GDM1 (cell line): ENCODE measurements at regions not wholly inside any gene's neighbourhood (a gene's known extent, or its start where the extent isn't known, plus 50 kb on each side); places are given as distances from the start of the nearest gene placed in this dataset.

Experiments
- DNase-seq: peaks from one replicate; lab custom pipeline; 2025; lab: John Stamatoyannopoulos, UW

- no peak for DNase-seq
Measured at GRCh38 chr1:14302025-14302424, 296.5 kb upstream of the KAZN start.

GRCh38 chr1:14303011-14303410, 295.5 kb upstream of the KAZN start:
- no peak for DNase-seq

GRCh38 chr1:14304381-14304865, 294.1 kb upstream of the KAZN start:
- DNase-seq: no peak

DNA sequence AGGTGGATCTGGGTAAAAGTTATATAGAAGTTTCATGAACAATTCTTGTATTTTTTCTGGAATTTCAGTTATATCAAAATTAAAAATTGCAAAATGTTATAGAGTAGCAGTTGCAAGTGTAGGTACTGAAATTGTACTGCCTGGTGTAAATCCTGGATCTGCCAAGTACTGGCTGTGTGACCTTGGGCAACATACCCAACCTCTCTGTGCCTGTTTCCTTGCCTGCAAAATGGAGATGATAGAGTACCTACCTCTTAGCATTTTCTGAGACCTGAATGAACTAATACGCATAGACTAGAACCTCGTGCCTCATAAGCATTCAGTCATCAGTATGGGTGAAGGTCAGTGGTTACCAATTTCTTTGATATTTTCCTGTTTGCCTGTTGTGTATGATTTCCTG, 290.0 kb upstream of the KAZN start:
- no peak for DNase-seq

DNA sequence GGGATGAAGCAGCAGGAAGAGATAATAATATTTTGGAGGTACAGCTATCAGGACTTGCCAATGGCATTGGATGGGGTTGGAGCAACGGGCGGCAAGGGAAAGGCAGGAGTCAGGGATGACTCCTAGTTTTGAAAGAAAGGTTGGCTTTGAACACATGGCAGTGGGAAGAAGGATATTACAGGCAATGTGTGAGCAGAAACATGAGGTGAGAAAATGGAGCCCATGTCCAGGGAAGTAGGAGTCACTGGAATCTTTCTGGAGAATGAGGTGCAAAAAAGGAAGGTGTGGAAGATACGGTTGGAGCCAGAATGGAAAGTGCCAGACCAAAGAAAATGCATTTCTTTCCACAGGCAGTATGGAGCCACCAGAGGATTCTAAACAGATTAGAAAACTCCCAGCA, 288.5 kb upstream of the KAZN start:
- no peak for DNase-seq

GRCh38 chr1:14310476-14310875, 288.0 kb upstream of the KAZN start:
- no peak for DNase-seq

DNA sequence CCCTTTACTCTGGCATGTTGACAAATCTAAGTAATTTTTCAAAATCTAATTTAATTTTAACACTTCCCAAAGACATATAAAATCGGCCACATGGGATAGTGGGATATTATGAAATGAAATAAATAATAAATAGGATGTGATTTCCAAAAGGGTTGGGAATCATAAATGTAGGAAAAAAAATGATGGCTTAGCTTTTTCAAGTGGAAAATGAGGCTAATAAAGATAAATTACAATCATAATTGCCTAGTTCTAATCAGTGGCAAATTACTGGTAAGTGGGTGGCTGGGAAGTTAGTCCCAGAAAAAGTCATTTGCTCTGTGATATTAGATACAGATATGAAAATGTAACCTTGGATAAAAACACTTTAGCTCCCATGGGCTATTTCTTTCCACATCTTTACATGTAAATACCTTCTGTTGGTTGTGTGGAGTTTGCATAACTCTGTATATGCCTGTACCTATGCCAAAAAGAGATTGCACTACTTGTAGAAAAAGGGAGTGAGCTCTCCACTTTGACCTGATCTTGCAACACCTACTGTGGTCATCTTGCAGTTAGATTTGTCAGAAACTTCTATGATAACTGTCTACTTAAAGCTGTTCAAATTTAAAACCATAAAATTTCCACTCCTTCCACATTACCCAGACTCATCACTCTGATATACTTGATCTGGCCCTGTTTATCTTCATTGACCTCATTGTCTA, 284.6 kb upstream of the KAZN start:
- no peak for DNase-seq

DNA sequence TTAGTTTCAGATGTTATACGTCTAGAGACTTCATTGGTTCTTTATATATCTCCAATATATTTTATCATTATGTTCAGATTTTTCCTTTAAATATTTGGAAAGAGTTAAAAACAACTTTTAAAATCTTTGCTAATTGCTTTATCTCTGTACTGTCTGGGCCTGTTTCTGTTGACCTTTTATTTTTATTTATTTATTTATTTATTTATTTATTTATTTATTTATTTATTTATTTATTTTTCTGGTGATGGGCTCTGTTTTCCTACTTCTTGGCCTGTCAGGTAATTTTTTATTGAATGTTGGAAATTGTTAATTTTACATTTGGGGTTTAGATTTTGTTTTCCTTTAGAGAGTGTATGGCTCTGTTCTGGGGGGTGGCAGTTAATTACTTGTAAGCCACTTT, 279.7 kb upstream of the KAZN start:
- no peak for DNase-seq

DNA sequence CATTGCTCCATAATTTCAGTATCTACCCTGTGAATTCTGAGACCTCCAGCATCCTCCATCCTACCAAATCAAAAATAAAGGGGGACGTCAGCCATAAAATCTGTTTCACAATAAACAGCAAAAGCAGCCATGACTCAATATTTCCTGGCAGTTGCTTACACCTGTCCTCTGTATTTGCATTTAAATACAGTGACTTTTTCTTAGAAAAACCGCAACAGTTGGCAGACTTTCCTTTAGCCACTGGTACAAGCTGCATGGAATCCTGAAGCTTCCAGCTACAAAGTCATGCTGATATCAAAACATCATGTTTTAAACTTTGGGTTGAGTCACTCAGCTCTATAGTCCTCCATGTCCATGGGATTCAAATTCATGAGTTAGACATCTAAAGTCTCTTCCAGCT, 278.0 kb upstream of the KAZN start:
- no peak for DNase-seq

DNA sequence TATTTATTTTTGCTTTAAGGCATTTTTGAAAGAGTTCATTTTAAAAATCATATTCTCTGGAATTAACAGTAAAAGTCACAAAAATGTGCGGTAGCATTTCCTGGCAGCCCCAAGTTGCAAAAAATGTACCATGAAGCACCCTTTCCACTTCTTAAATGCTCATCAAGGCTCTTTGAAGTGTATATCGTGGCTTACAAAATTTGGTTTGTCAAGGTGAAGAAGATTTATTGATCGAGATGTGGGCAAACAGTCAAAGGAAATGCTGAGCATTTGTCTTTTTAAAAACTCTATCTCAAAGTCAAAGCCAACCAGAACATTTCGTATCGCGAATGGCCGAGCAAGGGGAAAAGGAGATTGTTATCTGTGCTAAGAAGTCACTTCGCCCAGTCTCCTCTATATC, 277.5 kb upstream of the KAZN start:
- DNase-seq: no peak

GRCh38 chr1:14321422-14321821, 277.1 kb upstream of the KAZN start:
- no peak for DNase-seq

DNA sequence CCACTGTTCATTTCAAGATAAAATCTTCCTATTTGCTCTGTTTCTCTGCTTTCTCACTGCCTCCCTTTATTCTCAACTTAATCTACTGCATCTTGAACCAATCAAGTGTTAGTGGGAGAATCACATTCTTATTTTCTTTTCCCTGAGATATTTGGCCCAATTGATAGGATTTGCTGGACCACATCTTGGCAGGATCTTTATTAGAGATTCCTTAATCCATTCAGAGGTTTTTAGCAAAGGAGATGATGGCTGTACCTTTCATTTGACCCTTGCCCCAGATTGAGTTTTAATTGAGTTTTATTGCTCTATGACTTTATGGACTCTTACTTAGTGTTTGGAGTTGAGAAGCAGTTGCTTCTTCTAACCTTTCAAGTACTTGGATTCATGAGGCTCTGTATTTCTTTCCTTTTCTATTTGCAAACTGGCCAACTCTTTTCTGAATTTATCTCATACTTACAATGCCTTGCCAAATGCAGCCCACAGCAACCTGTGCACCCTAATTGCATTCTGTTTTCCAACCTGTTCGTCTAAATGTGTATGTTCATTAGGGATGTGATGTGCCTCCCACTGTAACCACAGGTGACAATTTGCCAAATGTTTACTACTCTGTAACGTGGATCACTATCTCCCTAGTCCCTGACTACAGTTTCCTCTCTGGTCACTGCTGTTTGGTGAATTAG, 274.8 kb upstream of the KAZN start:
- DNase-seq: no peak

DNA sequence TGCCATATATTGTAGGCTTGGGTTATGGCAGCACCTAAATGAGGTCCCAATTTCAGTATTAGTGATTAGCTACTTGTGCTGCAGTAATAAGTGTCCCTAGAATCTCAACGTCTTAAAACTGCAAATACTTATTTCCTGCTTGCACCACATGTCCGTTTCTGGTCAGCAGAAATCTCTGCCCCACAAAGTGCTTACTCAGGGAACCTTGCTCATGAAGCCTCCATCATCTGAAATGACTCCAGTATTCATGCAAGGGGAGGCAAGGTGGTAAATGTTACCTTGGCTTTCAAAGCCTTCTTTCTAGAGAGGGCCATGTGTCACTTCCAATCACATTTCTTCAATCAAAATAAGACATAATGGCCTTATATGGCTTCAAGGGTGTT, 274.2 kb upstream of the KAZN start:
- no peak for DNase-seq

- no peak for DNase-seq
Measured at GRCh38 chr1:14326857-14327256, 271.6 kb upstream of the KAZN start.

DNA sequence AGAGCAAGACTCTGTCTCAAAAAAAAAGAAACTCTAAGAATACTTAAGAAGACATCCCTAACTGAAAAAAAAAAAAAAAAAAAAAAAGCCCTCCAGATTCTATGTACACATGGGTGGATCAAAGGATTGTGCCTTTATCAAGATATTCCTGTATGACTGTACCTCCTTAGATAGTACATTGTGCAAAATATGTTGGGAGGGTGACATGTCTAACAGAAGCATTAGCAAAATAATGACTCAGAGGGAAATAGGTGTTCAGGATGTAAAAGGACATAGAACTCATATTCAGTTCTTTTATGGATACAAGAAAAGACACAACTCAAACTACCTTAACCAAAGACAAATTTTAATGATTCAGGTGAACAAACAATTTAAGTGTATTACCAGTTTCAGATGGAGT, 269.8 kb upstream of the KAZN start:
- DNase-seq: no peak

GRCh38 chr1:14332158-14332557, 266.3 kb upstream of the KAZN start:
- no peak for DNase-seq

GRCh38 chr1:14334336-14335176, 263.9 kb upstream of the KAZN start:
- DNase-seq: no peak

DNA sequence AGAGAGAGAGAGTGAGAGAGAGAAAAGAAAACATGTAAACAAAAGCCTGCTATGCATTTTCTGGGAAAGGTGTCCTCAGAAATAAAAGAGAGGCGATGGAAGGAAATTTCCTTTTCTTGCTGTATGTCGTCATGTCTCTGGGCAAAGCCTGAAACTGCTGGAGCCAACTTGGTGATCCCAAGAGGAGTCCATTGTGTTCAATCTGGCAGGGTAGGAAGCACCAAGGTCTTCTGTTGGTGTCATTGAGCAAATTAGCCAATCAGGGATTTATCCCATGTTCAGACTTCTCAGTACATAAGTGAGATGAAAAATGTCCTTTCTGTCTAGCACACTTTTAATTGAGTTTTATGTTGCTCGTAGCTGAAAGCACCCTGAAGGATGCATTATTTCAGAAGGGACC, 260.0 kb upstream of the KAZN start:
- no peak for DNase-seq

DNA sequence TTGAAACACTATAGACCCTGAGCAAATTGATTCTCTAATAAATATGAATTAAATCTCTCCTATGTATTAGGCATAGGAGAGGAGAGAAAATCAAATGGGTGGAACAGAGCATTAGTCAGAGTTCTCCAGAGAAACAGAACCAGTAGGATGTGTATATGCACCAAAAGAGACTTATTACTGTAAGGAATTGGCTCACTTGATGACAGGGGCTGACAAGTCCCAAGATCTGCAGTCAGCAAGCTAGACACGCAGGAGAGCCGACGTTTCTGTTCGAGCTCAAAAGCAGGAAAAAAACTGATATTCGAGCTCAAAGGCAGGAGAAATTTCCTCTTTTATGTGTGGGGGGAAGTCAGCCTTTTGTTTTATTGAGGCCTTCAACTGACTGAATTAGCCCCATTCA, 259.2 kb upstream of the KAZN start:
- no peak for DNase-seq

- no peak for DNase-seq
Measured at GRCh38 chr1:14340002-14340785, 258.3 kb upstream of the KAZN start.

- DNase-seq: no peak
Measured at GRCh38 chr1:14341147-14341546, 257.3 kb upstream of the KAZN start.

GRCh38 chr1:14345946-14346550, 252.4 kb upstream of the KAZN start:
- no peak for DNase-seq
